Mononuclear cell (primary cell): ENCODE measurements at regions not wholly inside any gene's neighbourhood (a gene's known extent, or its start where the extent isn't known, plus 50 kb on each side); places are given as distances from the start of the nearest gene placed in this dataset.
A peak's percentile ranks its signal among the peaks of the same experiment; 100 is the strongest.
"Not testable (repeated sequence)": the region's sequence is repeated elsewhere in the genome, so short reads cannot be mapped to it uniquely, and the experiment has no call there.

Source experiments
- H3K27me3 ChIP-seq: 2 replicates; pipeline ENCODE4 v1.6.0; 2011; ENCODE audit warnings: low read length, control low read depth; ENCODE audit not compliant: insufficient read depth
- H3K4me1 ChIP-seq: 2 replicates; pipeline ENCODE4 v1.5.1; 2011; ENCODE audit warnings: mild to moderate bottlenecking, low read length, control low read depth; ENCODE audit not compliant: insufficient read depth
- H3K4me3 ChIP-seq: 2 replicates; pipeline ENCODE4 v1.5.1; 2011; ENCODE audit warnings: mild to moderate bottlenecking, low read length, moderate library complexity
- H3K9me3 ChIP-seq: 2 replicates; pipeline ENCODE4 v1.5.1; 2011; ENCODE audit warnings: low read depth, mild to moderate bottlenecking, control low read depth, low read length

DNA sequence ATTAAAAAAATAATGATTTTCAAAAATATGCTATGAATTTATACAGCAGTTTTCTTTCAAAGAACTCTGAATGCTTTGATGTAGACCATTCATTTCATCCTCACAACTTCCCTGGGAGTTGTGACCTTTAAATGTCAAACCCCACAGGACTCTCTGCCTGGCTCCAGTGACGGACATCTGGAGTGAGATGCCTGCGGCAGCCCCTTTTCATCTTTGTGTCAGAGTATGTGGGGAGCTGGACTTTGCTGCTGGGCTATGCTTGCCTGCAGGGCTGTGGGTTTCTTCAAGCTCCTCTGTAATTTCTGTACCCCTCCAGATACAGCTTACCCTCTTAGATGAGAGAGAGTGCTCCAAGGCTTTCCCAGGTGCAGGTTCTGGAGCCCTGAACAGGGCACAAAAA is 70.6 kb upstream of the RASGRP1 start:
- Histone ChIP-seq H3K9me3 (no peaks in the 10 kb centered on the region), H3K4me3 (no peak overlapping the region), H3K4me1 (peaks cover 11% of the 10 kb centered on the region), H3K27me3 (no peaks in the 10 kb centered on the region)

DNA sequence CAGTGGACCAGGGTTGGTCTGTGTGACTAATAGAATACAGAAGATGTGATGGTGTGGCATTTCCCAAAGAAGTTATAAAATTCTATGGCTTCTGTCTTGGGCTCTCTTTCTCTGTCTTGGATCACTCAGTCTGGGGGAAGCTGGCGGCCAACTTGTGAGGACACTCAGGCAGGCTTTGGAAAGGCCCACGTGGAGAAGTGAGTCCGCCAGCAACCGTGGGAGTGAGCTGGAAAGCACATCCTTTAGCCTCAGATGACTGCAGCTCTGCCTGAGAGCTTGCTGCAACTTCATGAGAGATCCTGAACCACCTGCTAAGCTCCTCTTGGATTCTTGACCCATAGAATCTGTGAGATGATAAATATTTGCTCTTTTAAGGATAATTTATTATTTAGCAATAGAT is 72.0 kb upstream of the RASGRP1 start:
- Histone ChIP-seq H3K9me3 (no peaks in the 10 kb centered on the region), H3K4me1 (peaks cover 8% of the 10 kb centered on the region), H3K27me3 (no peaks in the 10 kb centered on the region)

DNA sequence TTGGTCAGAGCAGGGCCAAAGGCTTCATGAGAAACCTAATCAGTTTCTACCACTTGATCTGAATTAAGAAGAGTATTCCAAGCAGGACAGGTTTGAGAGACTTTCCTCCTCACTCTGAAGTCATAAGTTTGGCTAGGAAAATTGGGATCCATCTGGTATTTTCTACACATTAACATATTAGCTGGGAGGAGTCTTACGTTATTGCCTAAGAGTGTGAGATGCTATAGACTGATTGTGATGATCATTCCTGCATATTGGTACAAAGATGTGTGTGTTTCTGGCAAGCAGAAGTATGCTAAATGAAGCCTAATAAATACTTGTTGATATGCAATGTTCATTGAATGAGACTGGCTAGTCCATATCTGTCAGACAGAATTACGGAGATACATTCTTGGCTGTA is 73.5 kb upstream of the RASGRP1 start:
- H3K4me3 ChIP-seq, result no peak overlapping the region
- H3K9me3 ChIP-seq, result no peaks in the 10 kb centered on the region
- H3K4me1 ChIP-seq, result peaks cover 11% of the 10 kb centered on the region
- H3K27me3 ChIP-seq, result no peaks in the 10 kb centered on the region

More for the DNA sequence above, 72.0 kb upstream of the RASGRP1 start:
- H3K4me3 ChIP-seq, result no peak overlapping the region

DNA sequence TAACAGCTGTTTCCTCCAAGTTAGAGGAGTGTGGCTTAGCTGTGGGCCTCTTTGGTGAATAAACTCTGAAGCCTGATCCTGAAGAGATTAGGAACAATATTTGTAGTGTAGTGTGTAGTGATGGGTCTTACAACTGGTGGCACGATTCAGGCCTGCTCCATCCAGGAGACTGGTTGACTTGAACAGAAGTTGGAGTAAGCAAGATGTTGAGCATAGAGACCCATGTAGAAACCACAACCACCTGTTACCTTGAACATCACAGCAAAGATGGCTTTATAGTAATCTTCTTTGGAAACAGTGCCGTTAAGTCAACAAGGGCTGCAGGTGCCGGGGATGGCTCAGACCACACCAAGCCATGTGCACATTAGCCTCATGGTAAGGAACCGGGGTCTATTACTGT is 74.2 kb upstream of the RASGRP1 start:
- Histone ChIP-seq H3K4me3 (no peak overlapping the region), H3K4me1 (peaks cover 15% of the 10 kb centered on the region), H3K27me3 (no peaks in the 10 kb centered on the region), H3K9me3 (no peaks in the 10 kb centered on the region)

DNA sequence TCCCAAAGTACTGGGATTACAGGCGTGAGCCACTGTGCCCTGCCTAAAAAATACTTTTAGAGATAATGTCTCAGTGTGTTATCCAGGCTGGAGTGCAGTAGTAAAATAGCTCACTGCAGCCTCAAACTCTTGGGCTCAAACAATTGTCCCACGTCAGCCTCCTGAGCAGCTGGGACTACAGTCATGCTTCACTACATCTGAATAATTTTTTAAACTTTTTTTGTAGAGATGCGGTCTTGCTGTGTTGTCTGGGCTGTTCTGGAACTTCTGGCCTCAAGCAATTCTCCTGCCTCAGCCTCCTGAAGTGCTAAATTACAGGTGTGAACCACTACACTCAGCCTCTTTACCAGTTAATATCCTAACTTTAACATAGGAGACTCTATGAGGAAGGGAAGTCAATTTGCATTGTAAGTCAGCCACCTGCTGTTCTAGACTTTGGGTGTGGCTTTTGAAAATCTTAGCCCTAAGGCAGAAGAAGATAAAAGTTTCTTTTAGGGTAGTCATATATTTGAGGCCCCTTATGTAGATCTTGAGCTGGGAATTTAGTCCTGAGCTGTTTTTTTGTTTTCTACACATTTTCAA is 78.2 kb upstream of the RASGRP1 start:
- no peaks in the 10 kb centered on the region for H3K27me3 ChIP-seq
- H3K4me1 ChIP-seq, result peaks cover 20% of the 10 kb centered on the region
- no peak overlapping the region for H3K4me3 ChIP-seq
- H3K9me3 ChIP-seq, result no peaks in the 10 kb centered on the region

DNA sequence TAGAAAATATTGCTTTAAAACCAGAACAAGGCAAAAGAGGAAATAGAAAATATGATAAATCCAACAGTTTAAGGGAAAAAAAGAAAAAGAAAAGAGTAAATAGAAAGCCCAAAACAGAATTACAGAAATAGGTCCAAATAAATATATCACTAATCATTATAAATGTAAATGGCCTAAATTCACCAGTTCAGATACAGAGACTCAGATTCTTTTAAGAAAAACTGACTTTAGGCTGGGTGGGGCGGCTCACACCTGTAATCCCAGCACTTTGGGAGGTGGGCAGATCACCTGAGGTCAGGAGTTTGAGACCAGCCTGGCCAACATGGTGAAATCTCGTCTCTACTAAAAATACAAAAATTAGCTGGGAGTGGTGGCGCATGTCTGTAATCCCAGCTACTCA is 79.7 kb upstream of the RASGRP1 start:
- H3K9me3 ChIP-seq, H3K27me3 ChIP-seq, H3K4me3 ChIP-seq: not testable (repeated sequence)
- H3K4me1 ChIP-seq, result peaks cover 19% of the 10 kb centered on the region

DNA sequence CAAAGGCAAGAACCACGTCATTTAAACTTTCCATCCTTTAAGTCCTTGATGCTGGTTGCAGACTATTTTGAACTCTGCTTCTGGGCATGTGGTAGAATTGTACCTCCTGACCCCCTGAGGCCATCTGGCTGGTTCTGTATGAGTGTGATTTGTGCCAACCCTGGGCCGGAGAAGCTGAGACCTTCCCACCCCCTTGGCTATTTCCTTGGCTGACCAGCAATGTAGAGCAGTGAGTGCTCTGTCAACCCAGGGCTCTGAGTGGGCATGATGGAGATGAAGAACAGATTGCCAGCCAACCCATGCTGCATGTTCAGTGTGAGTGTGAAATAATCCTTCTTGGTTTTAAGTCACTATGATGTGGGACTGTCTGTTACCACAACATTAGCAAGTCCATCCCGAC is 82.1 kb upstream of the RASGRP1 start:
- no peaks in the 10 kb centered on the region for H3K9me3 ChIP-seq
- peaks cover 39% of the 10 kb centered on the region for H3K4me1 ChIP-seq
- no peaks in the 10 kb centered on the region for H3K27me3 ChIP-seq
- H3K4me3 ChIP-seq, result no peak overlapping the region

DNA sequence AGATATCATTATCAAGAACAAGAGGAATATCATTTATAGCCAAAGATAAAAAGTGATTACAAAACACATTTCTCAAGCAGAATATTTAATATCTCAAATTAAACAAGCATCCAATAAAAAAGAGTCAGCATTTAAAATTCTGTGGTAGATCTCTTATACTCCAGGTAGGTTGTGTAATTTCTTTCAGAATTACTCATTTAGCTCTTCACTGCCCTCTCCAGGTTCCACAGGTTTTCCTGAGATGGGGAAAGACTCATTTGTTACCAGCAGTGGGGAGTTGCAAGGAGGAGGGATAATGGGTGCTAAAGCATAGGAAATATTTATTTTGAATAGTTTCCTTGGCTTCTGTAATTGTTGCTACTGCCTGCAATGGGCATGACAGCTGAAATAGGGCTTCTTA is 83.1 kb upstream of the RASGRP1 start:
- no peaks in the 10 kb centered on the region for H3K27me3 ChIP-seq
- H3K4me1 ChIP-seq, result peaks cover 45% of the 10 kb centered on the region
- H3K4me3 ChIP-seq, result no peak overlapping the region
- H3K9me3 ChIP-seq, result no peaks in the 10 kb centered on the region

DNA sequence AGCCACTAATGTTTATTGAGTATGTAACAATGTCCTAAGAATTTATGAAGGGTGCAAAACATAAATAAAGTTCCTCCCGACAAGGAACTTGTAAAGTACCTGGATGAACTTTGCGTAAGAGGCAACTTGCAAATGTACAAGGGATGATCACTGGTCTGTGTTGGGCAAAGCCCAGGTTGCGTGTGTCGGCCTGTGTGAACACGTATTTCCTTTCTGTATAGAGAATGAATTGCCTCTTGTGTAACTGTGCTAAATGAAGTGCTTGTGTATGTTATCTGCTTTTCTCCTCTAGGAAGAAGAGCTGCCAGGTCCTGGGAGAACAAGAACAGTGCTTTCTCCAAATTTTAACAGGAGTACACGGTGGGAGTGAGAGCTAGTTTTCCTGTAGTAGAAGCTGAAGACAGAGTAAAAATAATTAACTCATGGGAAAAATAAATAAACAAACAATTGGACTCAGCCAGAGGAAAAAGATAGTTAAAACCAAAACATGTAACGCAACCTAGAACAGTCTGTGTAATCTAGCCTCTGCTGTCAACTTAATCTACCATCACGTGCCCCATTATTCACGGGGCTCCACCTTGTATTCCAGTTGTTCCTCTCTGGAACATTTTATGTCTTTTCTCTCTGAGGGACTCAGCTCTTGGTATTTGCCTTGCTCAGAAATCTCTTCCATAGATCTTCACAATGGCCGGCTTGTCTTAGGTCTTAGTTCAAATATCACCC is 83.7 kb upstream of the RASGRP1 start:
- no peaks in the 10 kb centered on the region for H3K27me3 ChIP-seq
- no peaks in the 10 kb centered on the region for H3K9me3 ChIP-seq
- no peak overlapping the region for H3K4me3 ChIP-seq
- peaks cover 48% of the 10 kb centered on the region for H3K4me1 ChIP-seq

DNA sequence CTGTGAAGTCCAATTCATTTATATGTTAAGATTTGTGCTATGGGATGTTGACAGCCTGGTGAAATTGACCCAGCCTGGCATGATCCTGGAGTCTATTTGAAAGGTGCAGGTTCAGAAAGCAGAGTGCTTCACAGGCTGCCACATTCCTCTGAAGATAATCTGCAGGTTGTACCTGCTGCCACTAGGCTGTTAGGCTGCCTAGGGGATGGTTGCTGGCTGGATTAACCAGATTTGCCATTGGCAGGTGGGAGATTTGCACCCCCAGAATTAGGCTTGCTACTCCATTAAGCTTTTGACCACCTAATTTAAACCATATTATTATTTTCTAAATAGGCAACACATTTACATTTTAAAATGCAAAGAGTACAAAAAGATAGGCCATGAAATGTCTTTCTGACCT is 85.8 kb upstream of the RASGRP1 start:
- Histone ChIP-seq H3K9me3 (no peaks in the 10 kb centered on the region), H3K27me3 (no peaks in the 10 kb centered on the region), H3K4me1 (peaks cover 54% of the 10 kb centered on the region), H3K4me3 (no peak overlapping the region)

DNA sequence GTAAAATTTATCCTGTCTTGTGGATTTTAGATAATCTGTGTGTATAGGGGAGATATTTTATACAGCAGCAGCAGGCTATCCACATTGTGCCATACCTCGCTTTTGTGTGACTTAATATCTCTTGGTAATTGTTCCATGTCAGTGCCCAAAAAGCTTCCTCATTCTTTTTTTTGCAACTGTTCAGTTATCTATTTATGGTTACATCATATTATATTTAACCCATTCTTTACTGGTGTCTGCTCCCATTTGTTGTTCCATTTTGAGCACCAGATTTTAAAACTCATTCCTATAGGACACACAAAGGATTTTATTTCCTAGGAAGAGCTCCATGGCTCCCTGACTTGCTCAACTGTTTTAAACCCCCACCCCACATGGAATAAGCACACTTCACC is 86.3 kb upstream of the RASGRP1 start:
- Histone ChIP-seq H3K27me3 (no peaks in the 10 kb centered on the region), H3K4me1 (peaks cover 54% of the 10 kb centered on the region), H3K9me3 (no peaks in the 10 kb centered on the region), H3K4me3 (no peak overlapping the region)

DNA sequence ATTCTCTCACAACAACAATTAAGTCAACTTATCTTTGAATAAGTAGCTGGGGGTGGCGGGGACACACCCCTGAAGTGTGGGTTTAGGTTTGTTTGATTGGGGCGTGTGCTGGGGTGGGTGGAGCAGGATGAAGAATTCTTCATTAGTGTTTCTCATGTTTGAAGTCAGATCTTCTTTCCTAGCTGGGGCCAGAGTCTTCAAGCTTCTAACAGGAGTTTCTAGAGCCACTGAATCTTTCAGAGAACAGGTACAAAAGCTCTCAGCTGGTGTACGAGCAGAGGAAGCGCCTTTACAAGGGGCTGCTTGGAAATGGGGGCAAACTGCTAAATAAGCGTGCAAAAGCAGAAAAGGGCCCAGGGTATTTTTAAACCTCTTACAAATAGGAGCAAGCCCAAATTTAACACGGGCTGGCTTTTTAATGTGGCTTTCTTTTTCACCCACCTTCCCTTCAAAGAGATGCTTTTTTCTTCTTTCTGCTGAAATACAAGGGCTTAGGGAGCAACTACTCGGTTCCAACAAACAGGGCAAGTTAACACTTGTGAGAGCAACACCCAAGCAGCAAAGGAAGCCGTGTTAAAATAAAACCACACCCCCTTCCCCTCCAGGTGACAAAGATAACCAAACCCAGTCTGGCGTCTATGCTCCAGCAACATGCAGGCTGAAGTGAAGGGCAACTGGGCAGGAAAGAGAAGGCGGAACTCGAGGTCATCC is 86.9 kb upstream of the RASGRP1 start:
- no peaks in the 10 kb centered on the region for H3K9me3 ChIP-seq
- H3K4me1 ChIP-seq, result peaks cover 53% of the 10 kb centered on the region
- H3K27me3 ChIP-seq, result no peaks in the 10 kb centered on the region
- peak overlapping the region; percentile 22 for H3K4me3 ChIP-seq

DNA sequence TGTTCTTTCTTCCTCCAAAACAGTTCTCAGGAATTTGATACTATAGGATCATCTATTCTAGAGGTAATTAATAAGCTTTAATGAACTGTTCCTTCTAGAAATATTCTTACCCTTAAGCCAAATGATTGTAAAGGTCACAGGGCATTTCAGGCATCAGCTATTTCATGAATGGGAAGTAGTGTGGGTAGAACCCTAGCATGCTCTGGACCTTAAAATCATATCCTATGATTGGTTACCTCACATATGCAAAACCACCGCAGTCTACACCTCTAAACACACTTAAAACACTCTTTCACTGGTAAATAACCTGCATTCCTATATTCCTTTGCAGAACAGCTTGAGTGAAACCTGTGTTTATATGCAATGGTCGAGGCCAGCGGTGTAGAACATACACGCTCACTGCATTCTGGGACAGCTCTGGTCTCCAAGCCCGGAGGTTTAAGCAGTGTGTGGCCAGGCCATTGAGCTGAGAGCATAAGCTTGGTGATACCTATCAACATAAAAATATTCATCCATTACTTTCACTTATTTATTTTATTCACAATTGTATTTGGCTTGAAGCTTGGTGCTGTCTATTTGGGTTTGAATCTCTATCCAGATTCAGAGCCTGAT is 87.7 kb upstream of the RASGRP1 start:
- H3K9me3 ChIP-seq, result no peaks in the 10 kb centered on the region
- H3K4me1 ChIP-seq, result peaks cover 48% of the 10 kb centered on the region
- no peak overlapping the region for H3K4me3 ChIP-seq
- no peaks in the 10 kb centered on the region for H3K27me3 ChIP-seq

DNA sequence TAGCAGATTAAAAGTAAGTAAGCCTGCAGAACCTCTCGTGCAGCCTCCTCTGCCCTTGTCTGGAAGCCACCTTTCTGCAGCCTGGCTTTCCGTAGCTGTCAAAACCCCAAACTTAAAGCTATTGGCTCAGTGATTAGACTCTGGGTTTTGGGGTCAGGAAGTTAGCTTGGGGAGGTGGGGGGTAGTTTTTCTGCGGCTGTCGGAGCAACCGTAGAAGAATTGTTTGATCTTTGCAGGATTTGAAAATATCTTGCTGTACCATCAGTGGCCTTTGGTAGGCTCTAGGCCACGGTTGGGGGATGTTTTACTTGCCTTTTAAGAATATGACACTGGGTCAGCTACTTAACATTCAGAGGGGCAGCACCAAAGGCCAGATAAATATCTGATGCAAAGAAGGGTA is 88.4 kb upstream of the RASGRP1 start:
- no peaks in the 10 kb centered on the region for H3K9me3 ChIP-seq
- no peak overlapping the region for H3K4me3 ChIP-seq
- H3K27me3 ChIP-seq, result no peaks in the 10 kb centered on the region
- peaks cover 48% of the 10 kb centered on the region for H3K4me1 ChIP-seq

DNA sequence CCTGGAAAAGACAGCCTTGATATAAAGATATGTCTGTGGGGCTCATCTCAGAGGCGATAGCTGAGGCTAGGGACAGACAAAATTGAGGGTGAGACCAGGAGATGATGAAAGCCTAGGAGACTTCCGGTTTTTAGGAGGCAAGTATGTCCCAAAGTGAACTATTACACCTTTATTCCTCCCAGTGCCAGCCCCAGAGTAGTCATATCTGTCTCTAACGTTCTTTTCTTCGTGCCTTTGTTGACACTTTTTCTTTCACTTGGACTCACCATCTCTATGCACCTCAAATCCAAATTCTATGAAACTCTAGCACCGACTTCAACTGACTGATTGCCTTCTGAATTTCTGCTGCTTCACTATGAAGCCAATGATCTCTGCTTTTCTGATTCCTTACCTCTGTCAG is 93.8 kb upstream of the RASGRP1 start:
- Histone ChIP-seq H3K4me1 (peaks cover 38% of the 10 kb centered on the region), H3K4me3 (no peak overlapping the region), H3K27me3 (no peaks in the 10 kb centered on the region), H3K9me3 (no peaks in the 10 kb centered on the region)
